DOHH2 (cell line): ENCODE measurements at regions not wholly inside any gene's neighbourhood (a gene's known extent, or its start where the extent isn't known, plus 50 kb on each side); places are given as distances from the start of the nearest gene placed in this dataset.

Source experiments
- H3F3A ChIP-seq: fragments of 200-600 bp; sonication (generic), shearing (Covaris generic); 2 replicates; pipeline ENCODE4 v1.6.0; 2016; ENCODE audit warnings: antibody characterized with exemption, mild to moderate bottlenecking; ENCODE audit not compliant: control insufficient read depth, insufficient read depth
- H3K27ac ChIP-seq: fragments of 200-600 bp; sonication (generic); 2 replicates; pipeline ENCODE4 v1.5.1; 2014; ENCODE audit warnings: low read depth, mild to moderate bottlenecking, low read length, moderate library complexity
- H3K27me3 ChIP-seq: fragments of 200-600 bp; sonication (generic); 2 replicates; pipeline ENCODE4 v1.6.1; 2014; ENCODE audit warnings: mild to moderate bottlenecking, low read length, mixed read lengths; ENCODE audit not compliant: control insufficient read depth
- H3K36me3 ChIP-seq: fragments of 200-600 bp; sonication (generic); 2 replicates; pipeline ENCODE4 v1.6.1; 2014; ENCODE audit warnings: mild to moderate bottlenecking, low read length, moderate library complexity, mixed read lengths; ENCODE audit not compliant: control insufficient read depth
- H3K4me1 ChIP-seq: fragments of 200-600 bp; sonication (generic); 2 replicates; pipeline ENCODE4 v1.6.1; 2014; ENCODE audit warnings: mild to moderate bottlenecking, low read length, mixed read lengths; ENCODE audit not compliant: control insufficient read depth
- H3K4me2 ChIP-seq: fragments of 200-600 bp; sonication (generic); 2 replicates; pipeline ENCODE4 v1.6.0; 2014; ENCODE audit warnings: mild to moderate bottlenecking, low read length, moderate library complexity
- H3K4me3 ChIP-seq: fragments of 200-600 bp; sonication (generic); 2 replicates; pipeline ENCODE4 v1.5.1; 2014; ENCODE audit warnings: mild to moderate bottlenecking, low read length, mixed read lengths
- H3K79me2 ChIP-seq: fragments of 200-600 bp; sonication (generic); 2 replicates; pipeline ENCODE4 v1.6.1; 2014; ENCODE audit warnings: mild to moderate bottlenecking, low read length, mixed read lengths; ENCODE audit not compliant: control insufficient read depth
- H3K9me2 ChIP-seq: fragments of 200-600 bp; sonication (generic); replicated peaks from 2 replicates; pipeline ENCODE4 v1.6.1; 2014; ENCODE audit warnings: mild to moderate bottlenecking, low read length, mixed read lengths; ENCODE audit not compliant: control insufficient read depth
- H3K9me3 ChIP-seq: fragments of 200-600 bp; sonication (generic); 2 replicates; pipeline ENCODE4 v1.6.1; 2014; ENCODE audit warnings: antibody characterized with exemption, low read length, mixed read lengths; ENCODE audit not compliant: control insufficient read depth, insufficient read depth
- H4K20me1 ChIP-seq: fragments of 200-600 bp; sonication (generic); 2 replicates; pipeline ENCODE4 v1.6.0; 2014; ENCODE audit warnings: low read depth, mild to moderate bottlenecking, antibody characterized with exemption, low read length, moderate library complexity; ENCODE audit not compliant: control insufficient read depth, insufficient read depth
- CTCF ChIP-seq: fragments of 200-600 bp; sonication (generic); IDR thresholded peaks from one replicate; pipeline ENCODE4 v1.5.1; 2014; ENCODE audit warnings: antibody characterized with exemption, mild to moderate bottlenecking, low read depth, low read length; ENCODE audit not compliant: poor library complexity, severe bottlenecking
- EZH2phosphoT487 ChIP-seq: fragments of 200-600 bp; sonication (generic); IDR thresholded peaks from 2 replicates; pipeline ENCODE4 v1.6.1; 2017; ENCODE audit warnings: borderline replicate concordance, mild to moderate bottlenecking, antibody characterized with exemption, low read length, moderate library complexity, mixed read lengths

GRCh38 chr17:68706356-68706920 lies 105.3 kb upstream of the FAM20A start:
- Histone ChIP-seq H3F3A (no peaks in the 10 kb centered on the region), H3K79me2 (no peaks in the 10 kb centered on the region), H3K36me3 (no peaks in the 10 kb centered on the region), H3K4me3 (no peak overlapping the region), H3K27me3 (no peaks in the 10 kb centered on the region), H3K9me3 (no peaks in the 10 kb centered on the region), H3K4me2 (no peak overlapping the region), H4K20me1 (no peaks in the 10 kb centered on the region), H3K27ac (no peak overlapping the region), H3K9me2 (no peaks in the 10 kb centered on the region), H3K4me1 (no peaks in the 10 kb centered on the region)
- TF ChIP-seq EZH2phosphoT487 (no peak), CTCF (no peak)

GRCh38 chr17:68705714-68706076 lies 104.5 kb upstream of the FAM20A start:
- Histone ChIP-seq H3K4me1 (no peaks in the 10 kb centered on the region), H3K9me2 (no peaks in the 10 kb centered on the region), H3K4me2 (no peak overlapping the region), H3K27ac (no peak overlapping the region), H3K79me2 (no peaks in the 10 kb centered on the region), H3K27me3 (no peaks in the 10 kb centered on the region), H3K4me3 (no peak overlapping the region), H3K9me3 (no peaks in the 10 kb centered on the region), H3F3A (no peaks in the 10 kb centered on the region), H3K36me3 (no peaks in the 10 kb centered on the region), H4K20me1 (no peaks in the 10 kb centered on the region)
- TF ChIP-seq EZH2phosphoT487 (no peak), CTCF (no peak)

GRCh38 chr17:68704871-68705713 lies 103.9 kb upstream of the FAM20A start:
- H3K36me3 ChIP-seq: no peaks in the 10 kb centered on the region
- no peak overlapping the region for H3K4me3 ChIP-seq
- H3K79me2 ChIP-seq: no peaks in the 10 kb centered on the region
- no peak overlapping the region for H3K27ac ChIP-seq
- no peaks in the 10 kb centered on the region for H4K20me1 ChIP-seq
- H3F3A ChIP-seq: no peaks in the 10 kb centered on the region
- no peaks in the 10 kb centered on the region for H3K9me2 ChIP-seq
- no peaks in the 10 kb centered on the region for H3K27me3 ChIP-seq
- no peaks in the 10 kb centered on the region for H3K9me3 ChIP-seq
- TF ChIP-seq CTCF (no peak), EZH2phosphoT487 (no peak)
- H3K4me2 ChIP-seq: no peak overlapping the region
- no peaks in the 10 kb centered on the region for H3K4me1 ChIP-seq
